Testis (tissue), 2 donors: ENCODE measurements at regions not wholly inside any gene's neighbourhood (a gene's known extent, or its start where the extent isn't known, plus 50 kb on each side); places are given as distances from the start of the nearest gene placed in this dataset.

ENCODE experiments used
- DNase-seq: peaks from one replicate; pipeline ENCODE4 v3.0.0-alpha.2; 2019
- H3K27ac ChIP-seq, 2 donors: fragments of 200-600 bp; sonication (generic); one replicate each; pipeline ENCODE4 v1.5.1; 2019
- H3K27me3 ChIP-seq: fragments of 200-600 bp; sonication (generic); one replicate; pipeline ENCODE4 v1.5.1; 2019
- H3K36me3 ChIP-seq: fragments of 200-600 bp; sonication (generic); one replicate; pipeline ENCODE4 v1.5.1; 2017; ENCODE audit warnings: low read depth; ENCODE audit errors: missing control alignments
- H3K4me1 ChIP-seq: fragments of 200-600 bp; sonication (generic); one replicate; pipeline ENCODE4 v1.5.1; 2019
- H3K4me3 ChIP-seq, 2 donors: fragments of 200-600 bp; sonication (generic); one replicate each; pipeline ENCODE4 v1.5.1; 2017 to 2019
- H3K9me3 ChIP-seq: fragments of 200-600 bp; sonication (generic); one replicate; pipeline ENCODE4 v1.5.1; 2017
- CTCF ChIP-seq, 3 experiments: fragments of 450-650 bp in 2 of 3; fragments of 200-600 bp in 1 of 3; sonication (generic) in 1 of 3; IDR thresholded peaks; one replicate each; pipeline ENCODE4 v1.5.1; 2016 to 2019; ENCODE audit warnings: antibody characterized with exemption in 3 of 3, mild to moderate bottlenecking in 2 of 3, moderate library complexity in 1 of 3
- POLR2A ChIP-seq: fragments of 450-650 bp; IDR thresholded peaks from one replicate; pipeline ENCODE4 v1.6.1; 2017; ENCODE audit warnings: antibody characterized with exemption, mild to moderate bottlenecking, moderate library complexity
- WGBS, 2 donors: methylation state at CpG; one replicate each; pipeline ENCODE4 v1.1.5; 2018; 5-methylcytosine and 5-hydroxymethylcytosine counted together
- intact Hi-C: fragments of 100-400 bp; cut with DNase I; formaldehyde crosslinking; loops from one replicate; pipeline ENCODE4 v1.15.1; 2023; ENCODE audit warnings: low total_unique reads

GRCh38 chr6:100322886-100323285 lies 141.8 kb downstream of the SIM1 start:
- no peak for DNase-seq
- TF ChIP-seq CTCF (IDR thresholded peaks at IDR 0.05) (no peak), POLR2A (no peak)
- H3K9me3 ChIP-seq: no peaks in the 10 kb centered on the region
- H3K27ac ChIP-seq: no peak overlapping the region
- H3K4me3 ChIP-seq: no peak overlapping the region
- intact Hi-C loops: no loop called here
- no peaks in the 10 kb centered on the region for H3K36me3 ChIP-seq
- no peaks in the 10 kb centered on the region for H3K4me1 ChIP-seq
- 94 to 96% methylated on average over 1 of the region's 1 CpG for WGBS, 2 donors
- H3K27me3 ChIP-seq: no peaks in the 10 kb centered on the region

- H3K27ac ChIP-seq: no peak overlapping the region
- H3K27me3 ChIP-seq: no peaks in the 10 kb centered on the region
- TF ChIP-seq POLR2A (no peak), CTCF (IDR thresholded peaks at IDR 0.05) (no peak)
- DNase-seq: no peak
- 78 to 89% methylated on average over 1 of the region's 1 CpG for WGBS, 2 donors
- no peaks in the 10 kb centered on the region for H3K36me3 ChIP-seq
- H3K4me3 ChIP-seq: no peak overlapping the region
- no peaks in the 10 kb centered on the region for H3K9me3 ChIP-seq
- H3K4me1 ChIP-seq: no peaks in the 10 kb centered on the region
- intact Hi-C loops: no loop called here
Measured at GRCh38 chr6:100320686-100321085, 144.0 kb downstream of the SIM1 start.

- no peak for DNase-seq
- intact Hi-C loops: no loop called here
- Histone ChIP-seq H3K4me3 (no peak overlapping the region), H3K27ac (no peak overlapping the region), H3K36me3 (no peaks in the 10 kb centered on the region), H3K27me3 (no peaks in the 10 kb centered on the region), H3K9me3 (no peaks in the 10 kb centered on the region), H3K4me1 (no peaks in the 10 kb centered on the region)
- 19 to 40% methylated on average over 1 of the region's 1 CpG for WGBS, 2 donors
- no peak for TF ChIP-seq CTCF (IDR thresholded peaks at IDR 0.05)
- no peak for TF ChIP-seq POLR2A
Measured at GRCh38 chr6:100317031-100317430, 147.7 kb downstream of the SIM1 start.

GRCh38 chr6:100314186-100314585 lies 150.5 kb downstream of the SIM1 start:
- no peaks in the 10 kb centered on the region for H3K9me3 ChIP-seq
- no peak for TF ChIP-seq POLR2A
- TF ChIP-seq CTCF (IDR thresholded peaks at IDR 0.05): no peak
- H3K36me3 ChIP-seq: no peaks in the 10 kb centered on the region
- no peaks in the 10 kb centered on the region for H3K4me1 ChIP-seq
- H3K4me3 ChIP-seq: no peak overlapping the region
- DNase-seq: no peak
- intact Hi-C loops: no loop called here
- no peak overlapping the region for H3K27ac ChIP-seq
- no peaks in the 10 kb centered on the region for H3K27me3 ChIP-seq

GRCh38 chr6:100311707-100312251 lies 152.9 kb downstream of the SIM1 start:
- TF ChIP-seq CTCF (IDR thresholded peaks at IDR 0.05): no peak
- TF ChIP-seq POLR2A: no peak
- H3K4me1 ChIP-seq: no peaks in the 10 kb centered on the region
- H3K36me3 ChIP-seq: no peaks in the 10 kb centered on the region
- no peak overlapping the region for H3K4me3 ChIP-seq
- H3K9me3 ChIP-seq: no peaks in the 10 kb centered on the region
- intact Hi-C loops: no loop called here
- DNase-seq: no peak
- 60 to 76% methylated on average over 5 of the region's 5 CpGs for WGBS, 2 donors
- no peak overlapping the region for H3K27ac ChIP-seq
- no peaks in the 10 kb centered on the region for H3K27me3 ChIP-seq
